ENCODE measurements at regions not wholly inside any gene's neighbourhood (a gene's known extent, or its start where the extent isn't known, plus 50 kb on each side); places are given as distances from the start of the nearest gene placed in this dataset.

DNA sequence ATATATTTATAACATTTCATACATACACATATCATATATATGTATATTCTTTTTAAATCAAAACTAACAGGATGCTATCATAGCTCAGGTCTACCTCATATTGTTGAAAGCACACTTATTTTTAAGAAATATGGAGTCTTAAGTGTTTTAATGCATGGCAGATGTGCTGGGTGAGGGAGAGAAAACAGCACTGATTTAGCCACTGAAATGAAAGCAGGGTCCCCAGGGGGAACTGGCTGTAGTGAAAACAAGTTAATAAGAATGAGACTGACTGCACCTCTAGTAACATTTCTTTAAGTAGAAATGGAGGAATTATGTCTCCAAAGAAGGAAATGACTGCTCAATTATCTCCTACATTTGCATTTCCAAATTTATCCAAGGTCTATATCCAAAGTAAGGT lies 857.8 kb downstream of the DCDC2C start:
- TF ChIP-seq, protein P1, sequence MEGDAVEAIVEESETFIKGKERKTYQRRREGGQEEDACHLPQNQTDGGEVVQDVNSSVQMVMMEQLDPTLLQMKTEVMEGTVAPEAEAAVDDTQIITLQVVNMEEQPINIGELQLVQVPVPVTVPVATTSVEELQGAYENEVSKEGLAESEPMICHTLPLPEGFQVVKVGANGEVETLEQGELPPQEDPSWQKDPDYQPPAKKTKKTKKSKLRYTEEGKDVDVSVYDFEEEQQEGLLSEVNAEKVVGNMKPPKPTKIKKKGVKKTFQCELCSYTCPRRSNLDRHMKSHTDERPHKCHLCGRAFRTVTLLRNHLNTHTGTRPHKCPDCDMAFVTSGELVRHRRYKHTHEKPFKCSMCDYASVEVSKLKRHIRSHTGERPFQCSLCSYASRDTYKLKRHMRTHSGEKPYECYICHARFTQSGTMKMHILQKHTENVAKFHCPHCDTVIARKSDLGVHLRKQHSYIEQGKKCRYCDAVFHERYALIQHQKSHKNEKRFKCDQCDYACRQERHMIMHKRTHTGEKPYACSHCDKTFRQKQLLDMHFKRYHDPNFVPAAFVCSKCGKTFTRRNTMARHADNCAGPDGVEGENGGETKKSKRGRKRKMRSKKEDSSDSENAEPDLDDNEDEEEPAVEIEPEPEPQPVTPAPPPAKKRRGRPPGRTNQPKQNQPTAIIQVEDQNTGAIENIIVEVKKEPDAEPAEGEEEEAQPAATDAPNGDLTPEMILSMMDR (IDR thresholded peaks at IDR 0.05): no peak
- no peak for TF ChIP-seq EZH2 (IDR thresholded peaks at IDR 0.05)

Data from neural progenitor cell (in vitro differentiated cells).